Choroid plexus epithelial cell (primary cell): ENCODE measurements at regions not wholly inside any gene's neighbourhood (a gene's known extent, or its start where the extent isn't known, plus 50 kb on each side); places are given as distances from the start of the nearest gene placed in this dataset.

Source experiments
- DNase-seq: peaks from one replicate; pipeline ENCODE4 v3.0.0-alpha.2; 2010; ENCODE audit warnings: low read depth
- H3K4me3 ChIP-seq: 2 replicates; pipeline ENCODE4 v1.5.1; 2011; ENCODE audit warnings: low read depth, mild to moderate bottlenecking, control low read depth, low read length, moderate library complexity
- CTCF ChIP-seq: conservative IDR thresholded peaks from 2 replicates; pipeline ENCODE4 v1.5.1; 2011; ENCODE audit warnings: low read depth, mild to moderate bottlenecking, control low read depth, inconsistent platforms, low read length, moderate library complexity

- H3K4me3 ChIP-seq, result no peak overlapping the region
- DNase-seq, result no peak
- no peak for TF ChIP-seq CTCF
Measured at GRCh38 chr16:52368859-52369258, 178.1 kb downstream of the TOX3 start.

GRCh38 chr16:52367821-52368220 is 179.1 kb downstream of the TOX3 start:
- no peak for DNase-seq
- TF ChIP-seq CTCF, result no peak
- no peak overlapping the region for H3K4me3 ChIP-seq

GRCh38 chr16:52366983-52367382 is 180.0 kb downstream of the TOX3 start:
- TF ChIP-seq CTCF, result no peak
- H3K4me3 ChIP-seq, result no peak overlapping the region
- DNase-seq, result no peak

GRCh38 chr16:52364500-52364899 is 182.4 kb downstream of the TOX3 start:
- H3K4me3 ChIP-seq, result no peak overlapping the region
- no peak for DNase-seq
- no peak for TF ChIP-seq CTCF

GRCh38 chr16:52363082-52363481 is 183.9 kb downstream of the TOX3 start:
- TF ChIP-seq CTCF, result no peak
- no peak overlapping the region for H3K4me3 ChIP-seq
- no peak for DNase-seq

GRCh38 chr16:52357711-52358110 is 189.2 kb downstream of the TOX3 start:
- DNase-seq, result no peak
- TF ChIP-seq CTCF, result no peak
- H3K4me3 ChIP-seq, result no peak overlapping the region

- no peak overlapping the region for H3K4me3 ChIP-seq
- DNase-seq, result no peak
- no peak for TF ChIP-seq CTCF
Measured at GRCh38 chr16:52353249-52353648, 193.7 kb downstream of the TOX3 start.
